Glutamatergic neuron (in vitro differentiated cells): ENCODE measurements at regions not wholly inside any gene's neighbourhood (a gene's known extent, or its start where the extent isn't known, plus 50 kb on each side); places are given as distances from the start of the nearest gene placed in this dataset.

Experiments used
- DNase-seq: peaks from one replicate; pipeline ENCODE4 v3.0.0; 2022
- H3K27ac Mint-ChIP-seq: one replicate; pipeline ENCODE4 v1.8.0; 2020; ENCODE audit warnings: mild to moderate bottlenecking, mixed read lengths, inconsistent platforms; ENCODE audit not compliant: unreplicated experiment
- H3K27me3 Mint-ChIP-seq: one replicate; pipeline ENCODE4 v1.8.0; 2020; ENCODE audit warnings: mild to moderate bottlenecking, moderate library complexity, mixed read lengths, inconsistent platforms; ENCODE audit not compliant: unreplicated experiment
- H3K36me3 Mint-ChIP-seq: one replicate; pipeline ENCODE4 v1.8.0; 2020; ENCODE audit warnings: mild to moderate bottlenecking, mixed read lengths, inconsistent platforms; ENCODE audit not compliant: unreplicated experiment
- H3K4me1 Mint-ChIP-seq: one replicate; pipeline ENCODE4 v1.8.0; 2020; ENCODE audit warnings: mild to moderate bottlenecking, low read depth, mixed read lengths, inconsistent platforms; ENCODE audit not compliant: unreplicated experiment
- H3K4me3 Mint-ChIP-seq: one replicate; pipeline ENCODE4 v1.8.0; 2020; ENCODE audit warnings: mild to moderate bottlenecking, mixed read lengths, inconsistent platforms; ENCODE audit not compliant: unreplicated experiment
- H3K9me3 Mint-ChIP-seq: one replicate; pipeline ENCODE4 v1.8.0; 2020; ENCODE audit warnings: mild to moderate bottlenecking, moderate library complexity, mixed read lengths, inconsistent platforms; ENCODE audit not compliant: unreplicated experiment
- TF ChIP-seq, protein P1 (sequence below): fragments of 200-600 bp; sonication (generic); IDR thresholded peaks from one replicate; pipeline ENCODE4 v1.5.0; 2021; ENCODE audit not compliant: partially characterized antibody, unreplicated experiment

DNA sequence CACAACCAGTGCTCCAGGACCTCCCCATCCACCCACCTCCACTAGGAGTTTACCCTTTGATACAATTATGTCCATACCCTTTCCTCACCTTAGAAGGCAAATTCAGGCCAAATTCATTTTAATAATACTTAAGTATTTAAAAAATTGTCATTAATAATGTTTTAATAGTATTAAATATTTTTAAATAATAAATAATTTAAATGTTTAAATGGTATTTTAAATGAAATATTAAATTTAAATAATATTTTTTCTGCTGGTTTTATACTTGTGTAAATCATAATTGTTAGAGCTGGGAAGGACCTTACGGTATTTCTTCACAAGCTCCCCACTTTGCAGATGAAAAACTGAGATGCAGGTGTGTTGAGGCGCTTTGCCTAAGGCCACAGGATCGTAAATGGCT is 67.8 kb downstream of the NRN1 start:
- TF ChIP-seq, protein P1, sequence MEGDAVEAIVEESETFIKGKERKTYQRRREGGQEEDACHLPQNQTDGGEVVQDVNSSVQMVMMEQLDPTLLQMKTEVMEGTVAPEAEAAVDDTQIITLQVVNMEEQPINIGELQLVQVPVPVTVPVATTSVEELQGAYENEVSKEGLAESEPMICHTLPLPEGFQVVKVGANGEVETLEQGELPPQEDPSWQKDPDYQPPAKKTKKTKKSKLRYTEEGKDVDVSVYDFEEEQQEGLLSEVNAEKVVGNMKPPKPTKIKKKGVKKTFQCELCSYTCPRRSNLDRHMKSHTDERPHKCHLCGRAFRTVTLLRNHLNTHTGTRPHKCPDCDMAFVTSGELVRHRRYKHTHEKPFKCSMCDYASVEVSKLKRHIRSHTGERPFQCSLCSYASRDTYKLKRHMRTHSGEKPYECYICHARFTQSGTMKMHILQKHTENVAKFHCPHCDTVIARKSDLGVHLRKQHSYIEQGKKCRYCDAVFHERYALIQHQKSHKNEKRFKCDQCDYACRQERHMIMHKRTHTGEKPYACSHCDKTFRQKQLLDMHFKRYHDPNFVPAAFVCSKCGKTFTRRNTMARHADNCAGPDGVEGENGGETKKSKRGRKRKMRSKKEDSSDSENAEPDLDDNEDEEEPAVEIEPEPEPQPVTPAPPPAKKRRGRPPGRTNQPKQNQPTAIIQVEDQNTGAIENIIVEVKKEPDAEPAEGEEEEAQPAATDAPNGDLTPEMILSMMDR, result no peak
- Mint-ChIP-seq H3K9me3 (peaks cover 11% of the 10 kb centered on the region), H3K27me3 (peaks cover 1% of the 10 kb centered on the region), H3K27ac (no peak overlapping the region), H3K36me3 (peaks cover 14% of the 10 kb centered on the region), H3K4me1 (peaks cover 16% of the 10 kb centered on the region), H3K4me3 (no peak overlapping the region)
- no peak for DNase-seq

DNA sequence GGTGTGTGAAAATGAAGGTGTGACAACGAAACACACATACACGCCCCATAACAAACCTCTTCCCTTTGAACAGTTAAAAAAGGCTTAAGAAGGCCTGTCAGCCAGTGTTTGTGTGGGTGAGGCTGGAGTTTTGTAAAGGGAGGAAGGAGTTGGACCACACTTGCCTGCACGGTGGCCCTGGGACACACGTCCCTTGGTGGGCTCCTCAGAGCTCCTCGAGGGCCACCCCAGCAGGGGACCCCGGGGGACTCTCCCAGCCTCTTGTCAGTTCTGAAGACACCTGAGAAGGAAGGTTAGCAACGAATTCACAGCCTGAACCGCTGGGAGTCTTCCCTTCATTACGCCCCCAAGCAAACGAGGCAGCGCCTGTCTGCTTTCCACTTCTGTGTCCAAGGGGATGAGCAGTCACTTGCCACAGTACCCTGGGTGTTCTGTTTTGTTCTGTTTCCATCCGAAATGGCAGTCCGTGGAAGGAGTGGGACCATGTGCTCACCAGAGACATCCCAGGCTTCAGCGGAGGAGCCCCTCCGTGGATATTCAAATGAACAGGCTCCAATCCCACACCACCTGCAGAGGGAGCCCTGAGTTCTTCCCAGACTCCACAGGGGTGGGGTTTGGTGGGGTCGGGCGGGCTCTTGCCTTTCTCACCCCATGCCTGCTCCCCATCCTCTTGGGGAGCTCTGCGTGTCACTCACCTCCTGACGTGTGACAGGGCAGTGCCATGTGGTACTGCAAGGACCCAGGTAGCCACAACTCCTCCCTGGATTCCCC is 68.6 kb downstream of the NRN1 start:
- H3K27ac Mint-ChIP-seq, result no peak overlapping the region
- peaks cover 1% of the 10 kb centered on the region for H3K27me3 Mint-ChIP-seq
- TF ChIP-seq, protein P1, result no peak
- H3K4me3 Mint-ChIP-seq, result no peak overlapping the region
- peaks cover 11% of the 10 kb centered on the region for H3K36me3 Mint-ChIP-seq
- no peak for DNase-seq
- H3K9me3 Mint-ChIP-seq, result peaks cover 11% of the 10 kb centered on the region
- peaks cover 16% of the 10 kb centered on the region for H3K4me1 Mint-ChIP-seq

DNA sequence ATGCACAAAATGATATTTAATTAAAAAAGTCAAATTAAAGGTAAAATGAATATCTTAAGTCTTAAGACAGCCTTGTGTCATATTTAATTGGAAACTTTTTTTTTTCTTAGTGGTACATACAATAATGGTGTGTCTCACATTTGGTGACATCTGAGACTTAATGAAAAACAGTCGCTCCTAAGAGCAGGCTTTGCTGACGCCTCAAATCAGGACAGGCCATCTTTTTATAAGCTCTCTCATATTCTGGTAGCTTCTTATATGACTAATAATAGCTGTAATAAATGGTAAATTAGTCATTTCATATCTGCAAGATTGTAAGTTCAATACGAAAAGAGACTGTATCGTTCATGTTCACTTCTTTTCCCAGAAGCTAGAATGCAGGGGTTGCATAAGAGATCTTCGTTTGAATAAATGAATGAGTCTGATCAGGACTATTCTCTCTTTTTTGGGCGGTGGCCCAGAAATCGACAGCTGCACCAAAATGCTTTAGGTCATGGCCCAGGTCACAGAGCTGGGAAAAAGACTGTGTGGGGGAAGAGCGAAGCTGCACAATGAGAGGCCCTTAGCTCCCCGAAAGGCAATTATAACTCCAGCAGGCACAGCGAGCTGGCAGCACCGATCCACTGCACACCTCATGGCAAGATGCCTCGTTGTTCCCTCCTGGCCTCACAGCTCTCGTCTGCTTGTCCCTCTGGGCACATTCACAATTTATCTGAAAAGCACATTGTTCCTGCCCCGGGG is 69.4 kb downstream of the NRN1 start:
- TF ChIP-seq, protein P1, result no peak
- H3K36me3 Mint-ChIP-seq, result peaks cover 5% of the 10 kb centered on the region
- peaks cover 1% of the 10 kb centered on the region for H3K27me3 Mint-ChIP-seq
- peaks cover 16% of the 10 kb centered on the region for H3K4me1 Mint-ChIP-seq
- no peak overlapping the region for H3K4me3 Mint-ChIP-seq
- H3K27ac Mint-ChIP-seq, result no peak overlapping the region
- H3K9me3 Mint-ChIP-seq, result peaks cover 9% of the 10 kb centered on the region
- no peak for DNase-seq

- Mint-ChIP-seq H3K27me3 (peaks cover 1% of the 10 kb centered on the region), H3K4me3 (no peak overlapping the region), H3K36me3 (peaks cover 5% of the 10 kb centered on the region), H3K9me3 (peaks cover 9% of the 10 kb centered on the region), H3K27ac (no peak overlapping the region), H3K4me1 (peaks cover 16% of the 10 kb centered on the region)
- no peak for DNase-seq
- TF ChIP-seq, protein P1, result no peak
Observed at GRCh38 chr6:5936631-5937030, 70.1 kb downstream of the NRN1 start.

GRCh38 chr6:5936140-5936539 is 70.6 kb downstream of the NRN1 start:
- Mint-ChIP-seq H3K27me3 (peaks cover 1% of the 10 kb centered on the region), H3K4me1 (peaks cover 16% of the 10 kb centered on the region), H3K27ac (no peak overlapping the region), H3K36me3 (peaks cover 5% of the 10 kb centered on the region), H3K9me3 (peaks cover 9% of the 10 kb centered on the region), H3K4me3 (no peak overlapping the region)
- TF ChIP-seq, protein P1, result no peak
- DNase-seq, result no peak
